GM19351 (cell line): ENCODE measurements at regions not wholly inside any gene's neighbourhood (a gene's known extent, or its start where the extent isn't known, plus 50 kb on each side); places are given as distances from the start of the nearest gene placed in this dataset.
"Not testable (repeated sequence)": the region's sequence is repeated elsewhere in the genome, so short reads cannot be mapped to it uniquely, and the experiment has no call there.

Experiments used
- ATAC-seq: cut with Tn5 transposase; IDR thresholded peaks from one replicate; pipeline ENCODE4 v1.9.1; 2021; ENCODE audit warnings: mild to moderate bottlenecking, moderate library complexity; ENCODE audit not compliant: unreplicated experiment

- ATAC-seq: no peak
Observed at GRCh38 chr2:109669731-109670130, 55.6 kb downstream of the SOWAHC start.

- ATAC-seq: no peak
Observed at GRCh38 chr2:109670556-109671411, 56.6 kb downstream of the SOWAHC start.

GRCh38 chr2:109674894-109675534, 60.9 kb downstream of the SOWAHC start:
- no peak for ATAC-seq

GRCh38 chr2:109675666-109676345, 61.6 kb downstream of the SOWAHC start:
- ATAC-seq: no peak

GRCh38 chr2:109676346-109676902, 62.3 kb downstream of the SOWAHC start:
- ATAC-seq: no peak

- ATAC-seq: not testable (repeated sequence)
Observed at GRCh38 chr2:109677121-109677731, 63.1 kb downstream of the SOWAHC start.

- ATAC-seq: no peak
Observed at GRCh38 chr2:109677835-109678580, 63.8 kb downstream of the SOWAHC start.

GRCh38 chr2:109678724-109679201, 64.6 kb downstream of the SOWAHC start:
- ATAC-seq: not testable (repeated sequence)

GRCh38 chr2:109679225-109679624, 65.1 kb downstream of the SOWAHC start:
- ATAC-seq: no peak

- ATAC-seq: no peak
Observed at GRCh38 chr2:109679626-109680025, 65.5 kb downstream of the SOWAHC start.

- ATAC-seq: no peak
Observed at GRCh38 chr2:109680523-109681297, 66.5 kb downstream of the SOWAHC start.

GRCh38 chr2:109681633-109682380, 67.6 kb downstream of the SOWAHC start:
- no peak for ATAC-seq

- no peak for ATAC-seq
Observed at GRCh38 chr2:109683452-109683851, 69.3 kb downstream of the SOWAHC start.

GRCh38 chr2:109685453-109685852, 71.3 kb downstream of the SOWAHC start:
- ATAC-seq: no peak

- ATAC-seq: no peak
Observed at GRCh38 chr2:109686921-109687320, 72.8 kb downstream of the SOWAHC start.

- ATAC-seq: no peak
Observed at GRCh38 chr2:109689182-109689930, 75.2 kb downstream of the SOWAHC start.

- ATAC-seq: no peak
Observed at GRCh38 chr2:109689973-109690372, 75.8 kb downstream of the SOWAHC start.

- no peak for ATAC-seq
Observed at GRCh38 chr2:109690457-109690821, 76.3 kb downstream of the SOWAHC start.
